ENCODE measurements at regions not wholly inside any gene's neighbourhood (a gene's known extent, or its start where the extent isn't known, plus 50 kb on each side); places are given as distances from the start of the nearest gene placed in this dataset.

- H3K4me1 ChIP-seq (replicated peaks in 1 of 2; ENCODE audit: control insufficient read depth in 2 of 2, insufficient read depth in 2 of 2, low read length in 2 of 2), result peaks cover 0 to 3% of the 10 kb centered on the region in 2 experiments; a peak in 1 of 5 replicates
- POLR2A ChIA-PET, result no interaction called here
- intact Hi-C loops (cut with micrococcal nuclease), result no loop called here
- no peak for TF ChIP-seq FOXM1 (IDR thresholded peaks at IDR 0.05; ENCODE audit: low read depth)
- TF ChIP-seq FOXM1 (CRISPR knock-in tag; IDR thresholded peaks at IDR 0.05; ENCODE audit: low read depth), result no peak
- no peak for TF ChIP-seq ZNF384 (IDR thresholded peaks at IDR 0.05; ENCODE audit: low read depth, low read length)
- TF ChIP-seq CBX1 (IDR thresholded peaks at IDR 0.05; ENCODE audit: low read depth), result no peak
- TF ChIP-seq MBD2 (IDR thresholded peaks at IDR 0.05; ENCODE audit: borderline replicate concordance, low read depth), result no peak
- no peak for TF ChIP-seq CEBPZ (IDR thresholded peaks at IDR 0.05; ENCODE audit: borderline replicate concordance, low read depth, low read length)
- TF ChIP-seq NR2C1 (IDR thresholded peaks at IDR 0.05), result no peak
- peak; percentile 64 for TF ChIP-seq NR2C1 (tag; IDR thresholded peaks at IDR 0.05)
- TF ChIP-seq CEBPG (CRISPR knock-in tag; IDR thresholded peaks at IDR 0.05), result no peak
- peak in 1 of 2 experiments; percentile 59; a peak in 1 of 4 replicates for TF ChIP-seq CEBPG (tag; conservative IDR thresholded peaks at IDR 0.05 in 1 of 2, IDR thresholded peaks at IDR 0.05 in 1 of 2)
- TF ChIP-seq ATF3 (IDR thresholded peaks at IDR 0.05), result peak; percentile 29; the same call in 1 of the 2 replicates
- no peak for TF ChIP-seq ATF3 (CRISPR knock-in tag; conservative IDR thresholded peaks at IDR 0.05)
- TF ChIP-seq ZNF431 (CRISPR knock-in tag; IDR thresholded peaks at IDR 0.05), result no peak
- no peak for TF ChIP-seq NR1H2 (CRISPR knock-in tag; IDR thresholded peaks at IDR 0.05)
- peak; percentile 6; the same call in 1 of the 2 replicates for TF ChIP-seq CBFA2T3 (IDR thresholded peaks at IDR 0.05)
- no peak for TF ChIP-seq EHMT2 (IDR thresholded peaks at IDR 0.05)
- TF ChIP-seq MTA3 (IDR thresholded peaks at IDR 0.05; ENCODE audit: borderline replicate concordance), result no peak
- TF ChIP-seq HMGN3 (IDR thresholded peaks at IDR 0.05; ENCODE audit: borderline replicate concordance, extremely low read depth, insufficient read length, low read depth, low read length), result no peak
- TF ChIP-seq FUS (optimal IDR thresholded peaks at IDR 0.05; ENCODE audit: low read depth, low read length), result no peak
- TF ChIP-seq ZNF134 (CRISPR knock-in tag; conservative IDR thresholded peaks at IDR 0.05), result no peak
- TF ChIP-seq ZNF695 (CRISPR knock-in tag; IDR thresholded peaks at IDR 0.05), result no peak
- TF ChIP-seq CEBPB (tag; IDR thresholded peaks at IDR 0.05), result 0 out of 2 replicates have a peak, but pooled peaks have one; percentile 41
- no peak for TF ChIP-seq ZNF561 (CRISPR knock-in tag; conservative IDR thresholded peaks at IDR 0.05)
- TF ChIP-seq RHOXF2B (CRISPR knock-in tag; conservative IDR thresholded peaks at IDR 0.05), result no peak
Observed at GRCh38 chr14:31993521-31993951, 83.6 kb upstream of the ARHGAP5 start.

More at GRCh38 chr14:31993521-31993951, 83.6 kb upstream of the ARHGAP5 start:
- CTCF ChIA-PET (ENCODE audit: low intra/inter-chr PET ratio), result no interaction called here
- Histone ChIP-seq H4K20me1 (replicated peaks; ENCODE audit: control insufficient read depth, insufficient read depth, low read length) (no peaks in the 10 kb centered on the region), H3K79me2 (ENCODE audit: control insufficient read depth, insufficient read depth, low read length) (no peaks in the 10 kb centered on the region), H3K4me3 (no peak overlapping the region), H3K4me2 (ENCODE audit: insufficient read depth, low read length) (no peak overlapping the region), H2AFZ (ENCODE audit: low read depth, low read length) (no peak overlapping the region), H3K9me3 (replicated peaks; ENCODE audit: control insufficient read depth, insufficient read depth, low read depth, low read length) (no peaks in the 10 kb centered on the region), H3K9ac (ENCODE audit: insufficient read depth in 1 of 2, low read depth in 2 of 2, low read length in 2 of 2) (no peak overlapping the region), H3K36me3 (ENCODE audit: control insufficient read depth, insufficient read depth, low read length) (no peaks in the 10 kb centered on the region), H3K9me1 (ENCODE audit: control insufficient read depth, insufficient read depth, low read length) (no peaks in the 10 kb centered on the region), H3K27ac (ENCODE audit: extremely low read depth, low read depth, low read length) (no peak overlapping the region), H3K27me3 (ENCODE audit: control insufficient read depth in 2 of 2, insufficient read depth in 2 of 2, low read length in 2 of 2) (no peaks in the 10 kb centered on the region)
- in situ Hi-C loops (cut with MboI), result no loop called here
- no peak for FAIRE-seq
- peak in 2 of 4 experiments; percentile 12 to 19 for DNase-seq (ENCODE audit: extremely low read depth in 1 of 4, low spot score in 3 of 4)
- ATAC-seq, result no peak
- 14% methylated on average over 3 of the region's 3 CpGs for WGBS (ENCODE audit: insufficient coverage, low coverage, missing lambda C conversion rate)
- BruUV-seq (replicated peaks), result no TSS peak
